HG03439 (cell line): ENCODE measurements at regions not wholly inside any gene's neighbourhood (a gene's known extent, or its start where the extent isn't known, plus 50 kb on each side); places are given as distances from the start of the nearest gene placed in this dataset.

ENCODE experiments used
- ATAC-seq: cut with Tn5 transposase; IDR thresholded peaks from one replicate; pipeline ENCODE4 v1.9.1; 2021; ENCODE audit warnings: mild to moderate bottlenecking, moderate library complexity; ENCODE audit not compliant: unreplicated experiment

GRCh38 chr18:29154196-29154757 is 977.3 kb upstream of the CDH2 start:
- ATAC-seq, result no peak

- no peak for ATAC-seq
Measured at GRCh38 chr18:29153091-29153490, 976.2 kb upstream of the CDH2 start.

GRCh38 chr18:29147944-29148343 is 971.0 kb upstream of the CDH2 start:
- ATAC-seq, result no peak

GRCh38 chr18:29146068-29146467 is 969.1 kb upstream of the CDH2 start:
- ATAC-seq, result no peak

- no peak for ATAC-seq
Measured at GRCh38 chr18:29140590-29140989, 963.7 kb upstream of the CDH2 start.

GRCh38 chr18:29137773-29138495 is 961.0 kb upstream of the CDH2 start:
- ATAC-seq, result no peak

- no peak for ATAC-seq
Measured at GRCh38 chr18:29123706-29124530, 947.0 kb upstream of the CDH2 start.

- no peak for ATAC-seq
Measured at GRCh38 chr18:29104671-29105070, 927.7 kb upstream of the CDH2 start.

- ATAC-seq, result no peak
Measured at GRCh38 chr18:29104227-29104626, 927.3 kb upstream of the CDH2 start.

- no peak for ATAC-seq
Measured at GRCh38 chr18:29096079-29096770, 919.3 kb upstream of the CDH2 start.

GRCh38 chr18:29087616-29088246 is 910.8 kb upstream of the CDH2 start:
- ATAC-seq, result no peak

- no peak for ATAC-seq
Measured at GRCh38 chr18:29084120-29084519, 907.2 kb upstream of the CDH2 start.

- no peak for ATAC-seq
Measured at GRCh38 chr18:29083545-29083944, 906.6 kb upstream of the CDH2 start.

- no peak for ATAC-seq
Measured at GRCh38 chr18:29080946-29081345, 904.0 kb upstream of the CDH2 start.

GRCh38 chr18:29078273-29078672 is 901.3 kb upstream of the CDH2 start:
- ATAC-seq, result no peak

- no peak for ATAC-seq
Measured at GRCh38 chr18:29077344-29077743, 900.4 kb upstream of the CDH2 start.

GRCh38 chr18:29076645-29077044 is 899.7 kb upstream of the CDH2 start:
- no peak for ATAC-seq

- no peak for ATAC-seq
Measured at GRCh38 chr18:29074147-29074546, 897.2 kb upstream of the CDH2 start.

- ATAC-seq, result no peak
Measured at GRCh38 chr18:29071869-29072268, 894.9 kb upstream of the CDH2 start.

GRCh38 chr18:29063346-29063745 is 886.4 kb upstream of the CDH2 start:
- ATAC-seq, result no peak

- no peak for ATAC-seq
Measured at GRCh38 chr18:29062921-29063320, 886.0 kb upstream of the CDH2 start.
